GM18867 (cell line): ENCODE measurements at regions not wholly inside any gene's neighbourhood (a gene's known extent, or its start where the extent isn't known, plus 50 kb on each side); places are given as distances from the start of the nearest gene placed in this dataset.
"Not testable (repeated sequence)": the region's sequence is repeated elsewhere in the genome, so short reads cannot be mapped to it uniquely, and the experiment has no call there.

Source experiments
- ATAC-seq: cut with Tn5 transposase; IDR thresholded peaks from one replicate; pipeline ENCODE4 v1.9.1; 2021; ENCODE audit warnings: mild to moderate bottlenecking, moderate library complexity; ENCODE audit not compliant: unreplicated experiment

GRCh38 chr4:122973465-122973864, 51.1 kb upstream of the NUDT6 start:
- no peak for ATAC-seq

- ATAC-seq: no peak
Measured at GRCh38 chr4:122976111-122976510, 53.7 kb upstream of the NUDT6 start.

DNA sequence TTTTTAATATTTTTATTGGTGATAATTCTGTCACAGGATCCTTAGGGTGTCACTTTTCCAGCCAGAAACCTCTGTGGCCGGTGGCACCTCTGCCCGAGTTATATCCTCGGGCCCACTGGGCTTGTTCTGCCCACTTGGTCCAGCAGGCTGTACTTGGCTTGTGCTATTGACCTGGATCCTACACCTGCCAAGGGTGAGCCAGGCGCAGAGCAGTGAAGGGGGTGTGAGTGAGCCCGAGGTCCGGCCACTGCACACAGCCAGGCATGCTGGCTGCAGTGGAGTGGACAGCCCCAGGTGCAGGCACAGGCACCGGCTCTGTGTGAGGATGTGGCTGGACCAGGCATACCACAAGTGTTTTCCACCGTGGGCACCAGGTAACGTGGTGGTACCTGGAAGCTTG, 54.7 kb upstream of the NUDT6 start:
- no peak for ATAC-seq

- ATAC-seq: no peak
Measured at GRCh38 chr4:122978109-122978508, 55.7 kb upstream of the NUDT6 start.

DNA sequence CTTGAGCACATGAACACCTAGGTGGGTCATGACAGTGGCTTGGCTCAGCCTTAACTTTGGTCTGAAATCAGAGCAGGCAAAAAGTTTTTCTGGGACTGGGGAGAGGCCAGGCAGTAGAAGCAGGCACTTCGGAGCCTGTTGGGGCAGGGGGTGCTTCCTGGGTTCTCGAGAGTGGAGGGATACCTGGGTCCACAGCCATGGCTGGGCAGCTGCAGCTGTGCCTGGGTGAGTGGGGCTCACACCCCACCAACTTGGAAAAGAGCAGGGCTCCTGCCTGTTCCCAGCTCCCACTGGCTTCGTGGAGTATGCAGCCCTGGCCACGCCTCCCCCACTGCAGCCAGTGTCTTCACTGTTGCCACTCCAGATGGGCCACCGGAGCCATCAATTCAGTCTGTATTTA, 56.4 kb upstream of the NUDT6 start:
- no peak for ATAC-seq

DNA sequence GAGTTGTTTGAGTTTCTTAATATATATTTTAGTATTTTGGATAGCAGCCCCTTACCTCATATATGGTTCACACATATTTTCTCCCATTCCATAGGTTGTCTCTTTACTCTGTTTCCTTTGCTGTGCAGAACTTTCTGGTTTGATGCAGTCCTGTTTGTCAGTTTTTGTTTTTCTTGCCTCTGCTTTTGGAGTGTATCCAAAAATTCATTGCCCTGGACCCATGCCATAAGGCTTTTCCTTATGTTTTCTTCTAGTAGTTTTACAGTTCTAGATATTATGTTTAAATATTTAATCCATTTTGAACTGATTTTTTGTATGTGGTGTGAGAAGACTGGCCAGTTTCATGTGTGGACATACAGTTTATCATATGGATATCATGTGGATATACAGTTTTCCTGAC, 58.5 kb upstream of the NUDT6 start:
- ATAC-seq: no peak

DNA sequence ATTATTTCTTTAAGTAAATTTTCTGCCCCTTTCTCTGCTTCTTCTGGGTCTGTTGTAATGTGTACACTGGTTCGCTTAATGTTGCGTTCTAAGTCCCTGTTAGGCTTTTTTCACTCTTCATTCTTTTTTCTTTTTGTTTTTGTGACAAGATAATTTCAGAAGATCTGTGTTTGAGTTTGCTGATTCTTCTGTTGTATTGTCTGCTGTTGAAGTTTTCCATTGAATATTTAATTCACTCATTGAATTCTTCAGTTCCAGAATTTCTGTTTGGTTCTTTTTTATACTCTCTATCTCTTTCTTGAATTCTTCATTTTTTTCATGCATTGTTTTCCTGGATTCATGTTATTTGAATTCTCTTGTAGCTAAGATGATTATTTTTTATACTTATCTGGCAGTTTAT, 66.3 kb upstream of the NUDT6 start:
- no peak for ATAC-seq

DNA sequence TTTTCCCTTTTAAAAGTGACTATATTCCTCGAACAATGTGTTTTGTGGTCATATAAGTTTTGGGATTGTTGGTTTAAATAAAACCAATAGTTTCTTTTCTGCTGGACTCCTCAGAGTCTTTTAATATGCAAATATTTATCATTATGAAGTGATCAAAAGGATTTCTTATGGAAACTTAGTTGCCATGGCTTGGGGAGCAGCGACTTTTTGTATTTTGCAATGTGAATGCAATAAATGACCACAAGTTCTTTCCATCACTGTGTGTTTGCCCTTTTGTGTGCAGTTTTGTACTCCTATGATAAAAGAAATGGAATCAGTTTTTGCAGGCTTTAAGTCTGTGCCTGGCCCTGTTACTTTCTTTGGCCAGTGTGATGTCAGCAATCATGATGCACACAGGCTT, 68.5 kb upstream of the NUDT6 start:
- ATAC-seq: no peak

DNA sequence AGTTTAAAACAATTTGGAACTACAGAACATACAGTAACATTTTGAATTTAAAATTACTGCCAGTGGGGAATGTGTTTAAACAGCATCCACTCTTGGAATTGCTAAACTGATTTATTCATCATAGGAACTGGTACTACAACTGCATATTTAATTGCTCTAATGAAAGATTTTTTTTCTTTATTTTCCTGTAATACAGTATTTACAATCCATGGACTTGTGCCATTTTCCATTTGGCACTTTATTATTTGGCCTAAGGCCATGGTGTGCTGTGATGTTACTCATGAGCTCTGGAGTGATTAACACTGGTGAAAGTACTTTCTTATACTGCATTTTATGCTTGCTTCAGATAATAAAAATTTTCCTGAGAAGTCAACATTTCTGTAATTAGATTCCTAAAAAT, 69.7 kb upstream of the NUDT6 start:
- no peak for ATAC-seq

- ATAC-seq: no peak
Measured at GRCh38 chr4:122992641-122993040, 70.2 kb upstream of the NUDT6 start.

- ATAC-seq: no peak
Measured at GRCh38 chr4:122996350-122996749, 74.0 kb upstream of the NUDT6 start.

DNA sequence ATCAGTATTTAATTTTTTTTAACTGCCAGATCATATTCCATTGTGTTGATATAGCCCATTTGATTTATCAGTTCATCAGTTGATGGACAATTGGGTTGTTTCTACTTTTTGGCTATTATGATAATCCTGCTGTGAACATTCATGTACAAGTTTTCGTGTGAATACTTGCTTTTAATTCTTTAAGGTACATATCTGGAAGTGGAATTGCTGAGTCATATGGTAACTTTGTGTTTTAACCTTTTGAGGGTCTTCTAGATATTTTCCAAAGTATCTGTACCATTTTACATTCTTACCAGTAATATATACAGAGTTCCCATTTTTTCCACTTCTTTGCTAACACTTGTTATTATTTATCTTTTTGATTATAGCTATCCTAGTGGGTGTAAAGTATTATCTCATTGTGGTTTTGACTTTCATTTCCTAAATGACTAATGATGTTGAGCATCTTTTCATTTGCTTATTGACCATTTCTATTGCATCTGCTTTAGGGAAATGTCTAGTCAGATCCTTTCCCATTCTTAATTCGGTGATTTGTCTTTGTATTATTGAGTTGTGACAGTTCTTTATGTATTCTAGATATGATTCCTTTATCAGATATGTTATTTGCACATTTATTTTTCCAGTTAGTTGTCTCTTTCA, 75.2 kb upstream of the NUDT6 start:
- ATAC-seq: peak; percentile 81

GRCh38 chr4:123004079-123004478, 81.7 kb upstream of the NUDT6 start:
- ATAC-seq: not testable (repeated sequence)

- not testable (repeated sequence) for ATAC-seq
Measured at GRCh38 chr4:123005126-123005525, 82.7 kb upstream of the NUDT6 start.

DNA sequence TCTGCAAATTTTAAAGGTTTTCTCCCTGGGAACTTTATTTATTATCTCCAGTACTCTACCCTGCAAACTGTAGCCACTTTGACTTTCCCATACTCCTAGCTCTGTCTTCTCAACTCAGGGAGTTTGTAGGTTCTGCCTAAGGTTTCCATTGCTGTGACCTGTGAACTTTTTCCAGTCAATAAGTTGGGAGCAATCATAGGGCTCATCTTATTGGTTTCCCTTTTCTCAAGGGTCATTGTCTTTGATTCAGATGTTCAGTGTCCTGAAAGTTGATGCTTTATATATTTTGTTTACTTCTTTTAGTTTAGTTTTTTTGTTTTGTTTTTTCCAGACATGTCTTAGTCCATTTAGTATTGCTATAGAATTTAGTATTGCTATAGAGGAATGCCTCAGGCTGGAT, 85.3 kb upstream of the NUDT6 start:
- ATAC-seq: no peak

- ATAC-seq: not testable (repeated sequence)
Measured at GRCh38 chr4:123012416-123012815, 90.0 kb upstream of the NUDT6 start.

DNA sequence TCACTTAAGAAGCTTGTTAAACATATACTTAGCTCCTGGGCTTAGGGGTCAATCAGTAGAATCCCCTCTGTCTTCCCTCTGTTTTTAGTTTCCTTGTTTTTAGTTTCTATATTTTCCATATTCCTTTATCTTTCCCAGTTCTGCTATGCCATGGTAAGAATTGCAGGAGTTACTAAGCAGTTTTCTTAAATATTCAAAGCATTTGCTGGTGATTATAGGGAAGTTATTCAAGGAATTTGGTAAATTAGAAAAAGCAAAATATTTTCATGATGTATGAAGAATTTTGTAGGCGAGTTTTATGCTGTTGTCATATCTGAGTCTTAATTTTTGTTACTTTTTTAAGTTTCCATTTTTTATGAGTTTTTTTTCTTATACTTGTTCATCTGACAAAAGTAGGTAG, 91.6 kb upstream of the NUDT6 start:
- ATAC-seq: no peak

DNA sequence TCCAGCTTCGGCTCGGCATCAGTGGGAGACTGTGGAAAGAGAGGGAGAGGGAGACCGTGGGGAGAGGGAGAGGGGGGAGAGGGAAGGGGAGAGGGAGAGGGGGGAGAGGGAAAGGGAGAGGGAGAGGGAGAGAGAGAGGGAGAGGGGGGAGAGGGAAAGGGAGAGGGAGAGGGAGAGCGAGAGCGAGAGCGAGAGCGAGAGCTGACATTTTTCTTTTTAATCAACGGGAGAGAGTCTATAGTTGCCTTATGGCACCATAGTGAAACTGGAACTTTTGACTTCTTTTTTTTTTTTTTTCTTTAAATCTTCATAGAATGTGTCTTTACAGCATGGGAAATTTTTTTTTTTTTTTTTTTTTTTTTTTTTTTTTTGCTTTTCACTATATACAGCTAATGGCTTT, 94.7 kb upstream of the NUDT6 start:
- ATAC-seq: no peak

- no peak for ATAC-seq
Measured at GRCh38 chr4:123017636-123018395, 95.4 kb upstream of the NUDT6 start.

GRCh38 chr4:123018396-123018775, 96.0 kb upstream of the NUDT6 start:
- no peak for ATAC-seq

DNA sequence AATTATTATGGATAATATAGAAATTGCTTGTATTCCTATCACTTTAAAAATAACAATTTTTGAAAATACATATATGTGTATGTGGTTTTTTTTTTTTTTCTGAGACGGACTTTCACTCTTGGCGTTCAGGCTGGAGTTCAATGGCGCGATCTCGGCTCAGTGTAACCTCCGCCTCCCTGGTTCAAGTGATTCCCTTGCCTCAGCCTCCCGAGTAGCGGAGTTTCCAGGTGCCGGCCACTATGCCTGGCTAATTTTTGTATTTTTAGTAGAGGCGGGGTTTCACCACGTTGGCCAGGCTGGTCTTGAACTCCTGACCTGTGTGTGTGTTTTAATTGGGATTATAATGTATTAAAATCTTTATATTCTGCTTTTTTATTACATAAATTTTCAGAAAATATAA, 97.9 kb upstream of the NUDT6 start:
- ATAC-seq: no peak

- ATAC-seq: no peak
Measured at GRCh38 chr4:123023647-123024046, 101.2 kb upstream of the NUDT6 start.

- no peak for ATAC-seq
Measured at GRCh38 chr4:123024710-123025109, 102.3 kb upstream of the NUDT6 start.
